ENCODE measurements at regions not wholly inside any gene's neighbourhood (a gene's known extent, or its start where the extent isn't known, plus 50 kb on each side); places are given as distances from the start of the nearest gene placed in this dataset.
"Not testable (repeated sequence)": the region's sequence is repeated elsewhere in the genome, so short reads cannot be mapped to it uniquely, and the experiment has no call there.

- FAIRE-seq: no peak
These were observed 120.8 kb upstream of the CDCA7L start for GRCh38 chr7:22066522-22066921.

GRCh38 chr7:22064816-22065215 lies 119.1 kb upstream of the CDCA7L start:
- FAIRE-seq: no peak

- no peak for FAIRE-seq
These were observed 116.1 kb upstream of the CDCA7L start for GRCh38 chr7:22061775-22062174.

GRCh38 chr7:22060863-22061262 lies 115.2 kb upstream of the CDCA7L start:
- FAIRE-seq: no peak

GRCh38 chr7:22060197-22060596 lies 114.5 kb upstream of the CDCA7L start:
- FAIRE-seq: no peak

GRCh38 chr7:22055226-22055625 lies 109.5 kb upstream of the CDCA7L start:
- FAIRE-seq: no peak

- no peak for FAIRE-seq
These were observed 107.1 kb upstream of the CDCA7L start for GRCh38 chr7:22052674-22053365.

- no peak for FAIRE-seq
These were observed 106.4 kb upstream of the CDCA7L start for GRCh38 chr7:22051886-22052673.

- FAIRE-seq: no peak
These were observed 104.2 kb upstream of the CDCA7L start for GRCh38 chr7:22049766-22050500.

- no peak for FAIRE-seq
These were observed 97.7 kb upstream of the CDCA7L start for GRCh38 chr7:22043367-22043766.

GRCh38 chr7:22040923-22041595 lies 95.4 kb upstream of the CDCA7L start:
- FAIRE-seq: peak; percentile 51

GRCh38 chr7:22039670-22040069 lies 94.0 kb upstream of the CDCA7L start:
- no peak for FAIRE-seq

GRCh38 chr7:22032356-22032755 lies 86.7 kb upstream of the CDCA7L start:
- not testable (repeated sequence) for FAIRE-seq

GRCh38 chr7:22028656-22029055 lies 83.0 kb upstream of the CDCA7L start:
- not testable (repeated sequence) for FAIRE-seq

GRCh38 chr7:22027475-22027874 lies 81.8 kb upstream of the CDCA7L start:
- FAIRE-seq: no peak

GRCh38 chr7:22025983-22026382 lies 80.3 kb upstream of the CDCA7L start:
- FAIRE-seq: no peak

- peak; percentile 99 for FAIRE-seq
These were observed 79.4 kb upstream of the CDCA7L start for GRCh38 chr7:22025075-22025474.

GRCh38 chr7:22019931-22020330 lies 74.2 kb upstream of the CDCA7L start:
- no peak for FAIRE-seq

GRCh38 chr7:22016507-22016906 lies 70.8 kb upstream of the CDCA7L start:
- FAIRE-seq: no peak

- no peak for FAIRE-seq
These were observed 68.0 kb upstream of the CDCA7L start for GRCh38 chr7:22013711-22014110.

- no peak for FAIRE-seq
These were observed 63.0 kb upstream of the CDCA7L start for GRCh38 chr7:22008683-22009082.

- FAIRE-seq: no peak
These were observed 62.4 kb upstream of the CDCA7L start for GRCh38 chr7:22008087-22008486.

- FAIRE-seq: no peak
These were observed 59.5 kb upstream of the CDCA7L start for GRCh38 chr7:22005151-22005550.
